ENCODE measurements at regions not wholly inside any gene's neighbourhood (a gene's known extent, or its start where the extent isn't known, plus 50 kb on each side); places are given as distances from the start of the nearest gene placed in this dataset.

DNA sequence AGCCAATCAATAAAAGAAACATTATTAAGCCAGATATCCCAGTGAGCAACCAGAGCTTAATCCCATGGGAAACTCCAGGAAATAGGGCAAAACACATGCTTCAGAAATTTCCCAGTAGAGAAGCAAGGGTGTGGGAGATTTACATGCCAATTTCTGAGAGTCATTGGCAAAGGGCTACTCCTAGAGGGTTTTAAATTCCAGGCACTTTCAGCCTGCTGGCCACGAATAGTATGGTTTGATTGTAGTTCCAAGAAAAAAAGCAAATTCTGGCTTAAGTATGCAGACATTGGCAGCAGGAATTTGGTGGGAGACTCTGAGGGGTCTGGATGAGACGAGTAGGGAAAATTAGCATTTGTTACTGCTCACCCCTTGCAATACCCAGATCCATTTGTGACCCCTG, 402.1 kb upstream of the SUCLG2 start:
- DNase-seq (ENCODE audit: low spot score) = no peak

- no peak for DNase-seq (ENCODE audit: low spot score)
Observed at GRCh38 chr3:68055215-68055614, 400.8 kb upstream of the SUCLG2 start.

DNA sequence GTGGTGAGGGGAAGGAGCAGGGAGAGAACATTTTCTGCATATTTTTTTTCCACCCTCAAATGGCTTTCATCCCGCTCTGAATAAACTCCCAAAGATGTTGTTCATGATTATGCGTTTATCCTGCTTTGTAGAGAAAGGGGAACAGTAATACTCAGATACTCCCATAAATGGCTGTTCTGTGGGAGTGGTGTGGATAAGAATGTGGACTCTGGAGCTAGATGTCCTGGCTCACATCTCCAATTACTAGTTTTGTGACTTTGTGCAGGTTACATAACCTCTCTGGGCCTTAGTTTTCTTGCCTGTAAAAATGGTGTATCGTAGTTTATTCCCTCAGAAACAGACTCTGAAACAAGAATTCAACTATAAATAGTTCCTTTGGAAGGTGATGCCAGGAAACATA, 395.4 kb upstream of the SUCLG2 start:
- DNase-seq (ENCODE audit: low spot score) = no peak

DNA sequence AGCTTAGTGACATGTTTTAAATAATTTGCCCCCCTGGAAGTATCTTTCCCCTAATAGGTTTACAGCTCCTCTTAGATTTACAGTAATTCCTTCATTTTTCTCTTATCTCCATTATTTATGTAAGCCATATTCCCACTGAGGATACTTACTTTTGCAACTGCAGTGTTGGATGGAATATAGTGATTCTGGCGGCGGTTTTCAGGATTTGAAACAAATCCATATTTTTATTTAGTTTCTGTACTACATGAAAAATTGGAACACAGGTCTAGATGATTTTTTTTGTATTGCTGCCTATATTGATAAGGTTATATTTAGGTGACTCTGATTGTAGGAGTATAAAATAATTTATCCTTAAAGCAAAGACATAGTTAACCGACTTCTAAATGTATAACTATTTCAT, 391.6 kb upstream of the SUCLG2 start:
- DNase-seq (ENCODE audit: low spot score) = no peak

DNA sequence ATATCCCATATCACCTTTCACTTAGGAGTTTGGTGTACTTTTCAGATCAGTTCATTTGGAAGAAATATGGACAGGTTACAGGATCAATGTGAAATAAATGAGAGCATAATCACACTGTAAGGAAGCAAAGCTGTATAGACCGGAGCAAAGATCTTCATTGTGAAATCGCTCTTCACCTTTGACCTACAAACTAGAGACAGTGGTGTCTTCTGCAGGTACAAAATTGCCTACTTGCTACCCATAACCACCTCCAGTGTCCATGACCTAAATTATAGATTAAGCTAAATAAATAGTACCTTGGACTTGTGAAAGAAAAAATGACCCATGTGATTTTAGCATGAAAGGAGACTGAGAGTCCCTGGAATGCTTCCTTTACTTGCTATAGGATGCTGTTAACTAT, 379.5 kb upstream of the SUCLG2 start:
- DNase-seq (ENCODE audit: low spot score) = no peak

- no peak for DNase-seq (ENCODE audit: low spot score)
Observed at GRCh38 chr3:68032209-68032608, 377.8 kb upstream of the SUCLG2 start.

DNA sequence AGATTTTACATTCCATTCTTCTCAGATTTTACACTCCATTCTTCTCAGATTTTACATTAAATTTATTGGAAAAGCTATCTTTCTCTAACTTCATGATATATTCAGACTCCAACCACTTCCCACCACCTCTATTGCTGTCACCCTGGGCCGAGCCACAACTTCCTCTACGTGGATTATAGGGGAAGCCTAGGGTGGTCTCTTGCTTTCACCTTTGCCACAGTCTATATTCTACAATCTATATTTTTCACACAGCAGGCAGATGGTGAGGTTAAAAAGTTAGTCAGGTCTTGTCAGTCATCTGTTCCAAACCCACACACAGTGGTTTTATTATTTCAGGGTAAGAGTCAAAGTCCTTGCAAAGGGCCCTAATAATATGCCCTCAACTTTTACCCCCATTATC, 370.8 kb upstream of the SUCLG2 start:
- no peak for DNase-seq (ENCODE audit: low spot score)

DNA sequence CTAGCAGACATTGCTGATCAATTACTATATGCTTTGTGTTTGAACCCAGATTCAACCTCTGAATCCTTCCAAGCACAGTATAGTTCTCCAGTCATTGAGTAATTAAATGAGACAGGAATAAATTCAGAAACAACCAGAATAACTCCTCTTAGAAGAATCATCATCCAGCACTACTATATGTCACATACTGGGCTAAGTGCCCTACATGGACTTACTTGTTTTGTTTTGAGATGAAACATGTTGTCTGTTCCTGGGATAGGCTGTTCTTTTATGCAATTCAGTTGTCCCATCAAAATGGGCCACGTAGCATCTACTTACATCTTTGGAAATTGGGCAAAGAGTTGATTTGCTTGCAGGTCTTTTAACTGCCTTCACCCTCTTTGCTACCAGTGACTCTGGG, 365.5 kb upstream of the SUCLG2 start:
- DNase-seq (ENCODE audit: low spot score) = no peak

DNA sequence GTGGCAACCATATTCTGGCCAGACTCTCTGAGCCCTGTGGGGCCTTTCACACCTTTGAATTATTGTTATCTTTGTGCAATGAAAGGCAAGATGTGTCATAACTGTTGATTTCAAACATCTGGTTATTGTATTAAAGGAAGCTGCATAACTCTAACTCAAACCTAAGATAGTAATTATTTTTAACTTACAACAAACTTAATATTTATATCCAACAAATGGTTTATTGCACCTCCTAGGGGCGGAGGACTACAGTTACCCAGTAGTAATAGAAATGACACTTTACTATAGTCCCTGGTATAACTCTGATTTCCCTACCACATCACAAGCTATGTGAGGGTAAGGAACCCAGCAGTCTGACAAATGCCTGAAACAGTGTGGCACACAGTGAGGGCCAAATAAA, 363.9 kb upstream of the SUCLG2 start:
- no peak for DNase-seq (ENCODE audit: low spot score)

- DNase-seq (ENCODE audit: low spot score) = no peak
Observed at GRCh38 chr3:68017069-68017468, 362.7 kb upstream of the SUCLG2 start.

- no peak for DNase-seq (ENCODE audit: low spot score)
Observed at GRCh38 chr3:68009900-68010299, 355.5 kb upstream of the SUCLG2 start.

DNA sequence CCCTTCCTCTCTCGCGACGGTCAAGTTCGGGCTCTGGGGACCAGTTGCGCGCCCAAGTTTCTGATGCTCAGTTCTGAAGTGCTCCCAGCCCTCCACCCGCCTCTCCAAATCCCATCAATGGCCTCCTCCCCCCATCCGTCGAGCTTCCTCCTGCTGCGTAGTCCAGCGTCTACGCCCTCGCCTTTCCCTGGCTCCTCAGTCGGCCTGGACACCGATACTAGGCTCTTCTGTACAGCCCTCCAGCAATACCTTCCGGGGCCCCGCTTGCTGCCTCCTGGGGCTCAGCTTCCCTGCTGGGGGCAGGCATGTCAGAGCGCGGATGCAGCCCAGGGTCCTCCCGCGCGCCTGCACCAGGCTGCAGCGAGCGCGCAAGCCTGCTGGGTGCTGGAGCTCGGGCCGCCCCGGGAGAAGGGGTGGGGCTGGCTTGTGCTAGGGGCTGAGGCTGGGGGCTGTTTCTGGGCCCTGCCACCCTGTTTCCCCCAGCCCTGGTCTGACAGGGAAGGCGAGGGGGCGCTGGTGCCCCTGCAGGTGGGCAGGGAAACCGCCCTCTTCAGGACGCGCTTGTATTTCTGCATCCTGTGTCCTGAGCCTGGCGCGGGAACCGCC, 353.3 kb upstream of the SUCLG2 start:
- peak; percentile 27 for DNase-seq (ENCODE audit: low spot score)

DNA sequence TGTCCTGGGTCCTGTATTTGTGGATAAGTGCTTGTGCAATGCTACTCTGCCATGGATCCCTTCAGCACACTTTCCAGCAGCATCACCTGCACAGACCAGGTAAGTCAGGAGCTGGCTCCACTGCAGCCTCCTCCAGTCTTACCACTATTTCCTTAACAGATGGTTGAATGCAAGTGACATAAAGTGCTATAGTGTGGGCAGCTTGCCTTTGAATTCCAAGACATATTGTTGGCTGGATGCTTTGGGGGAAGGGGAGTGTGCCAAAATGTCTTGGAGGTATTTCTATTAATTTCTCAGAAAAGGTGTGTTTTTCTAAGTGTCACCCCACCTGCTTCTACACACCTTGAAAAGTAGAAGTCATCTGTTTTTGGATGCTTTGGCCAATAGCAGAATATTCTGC, 352.2 kb upstream of the SUCLG2 start:
- no peak for DNase-seq (ENCODE audit: low spot score)

GRCh38 chr3:68004091-68004490, 349.7 kb upstream of the SUCLG2 start:
- no peak for DNase-seq (ENCODE audit: low spot score)

DNA sequence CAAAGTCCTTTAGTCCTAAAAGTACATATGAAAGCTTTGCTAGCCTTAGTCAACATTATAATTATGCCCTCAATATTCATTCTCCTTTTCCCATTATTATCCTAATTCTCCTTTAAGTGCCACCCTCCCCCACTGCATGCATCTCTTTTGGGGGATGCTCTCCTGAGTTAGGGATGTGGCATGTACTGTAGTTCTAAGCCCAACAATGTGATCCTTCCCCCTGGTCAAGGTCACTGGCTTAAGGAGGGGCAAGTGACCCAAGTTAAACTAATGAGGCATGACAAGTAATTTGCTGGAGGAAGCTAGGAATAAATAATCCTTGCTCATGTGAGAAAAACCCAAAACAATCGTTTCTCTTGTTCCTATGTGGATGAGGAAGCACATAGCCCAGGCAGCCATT, 343.9 kb upstream of the SUCLG2 start:
- no peak for DNase-seq (ENCODE audit: low spot score)

DNA sequence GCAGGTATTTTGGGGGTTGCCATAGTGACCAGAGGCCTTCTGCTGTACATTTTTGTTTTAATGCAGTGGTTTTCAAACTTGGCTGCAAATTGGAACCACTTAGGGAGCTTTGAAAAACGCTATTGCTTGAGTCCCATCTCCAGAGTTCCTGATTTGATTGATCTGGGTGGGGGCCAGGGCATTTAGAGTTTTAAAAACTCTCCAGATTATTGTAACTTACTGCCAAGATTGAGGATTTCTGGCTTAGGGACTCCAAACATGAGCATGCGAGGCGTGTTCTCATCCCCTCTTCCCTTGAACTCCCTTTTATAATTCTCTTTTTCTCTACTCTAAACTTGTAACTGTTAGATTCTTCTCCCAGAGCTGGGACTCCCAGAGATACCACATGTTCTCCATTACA, 340.8 kb upstream of the SUCLG2 start:
- no peak for DNase-seq (ENCODE audit: low spot score)

DNA sequence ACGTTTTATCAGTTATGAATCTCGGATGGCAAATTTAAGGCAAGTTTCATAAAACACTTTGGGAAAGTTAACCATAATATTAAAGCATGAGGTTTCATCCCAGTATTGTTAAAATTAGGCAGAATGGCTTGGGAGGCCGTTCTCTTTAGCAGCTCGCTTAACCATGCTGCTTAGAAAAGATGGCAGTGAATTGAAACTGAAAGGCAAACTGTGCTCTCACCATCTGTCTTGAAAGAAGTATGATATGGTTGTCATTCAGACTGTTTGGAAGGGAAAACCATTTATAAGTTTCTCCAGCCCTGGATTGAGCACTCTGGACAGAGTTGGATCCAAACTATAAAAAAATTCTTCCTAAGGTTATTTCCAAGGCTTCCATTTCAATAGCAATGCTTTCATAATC, 332.3 kb upstream of the SUCLG2 start:
- DNase-seq (ENCODE audit: low spot score) = no peak

DNA sequence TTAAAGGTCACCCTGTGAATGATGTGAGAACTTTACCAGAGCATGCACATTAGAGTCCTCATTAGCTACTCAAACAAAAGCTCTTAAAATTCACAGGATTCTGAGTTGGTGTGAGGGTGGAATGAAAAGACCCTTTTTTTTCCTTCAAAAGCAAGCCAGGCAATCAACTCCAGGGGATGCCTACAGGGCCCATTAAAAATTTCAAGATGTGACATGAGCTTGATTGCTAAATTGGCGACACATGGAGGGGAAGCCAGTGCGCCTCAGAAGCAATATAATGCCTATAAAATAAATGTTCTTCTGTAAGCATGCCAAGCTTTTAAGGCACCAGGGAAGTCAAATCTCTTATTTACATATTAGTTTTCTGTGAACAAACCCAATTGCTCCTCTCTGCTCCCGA, 328.8 kb upstream of the SUCLG2 start:
- no peak for DNase-seq (ENCODE audit: low spot score)

DNA sequence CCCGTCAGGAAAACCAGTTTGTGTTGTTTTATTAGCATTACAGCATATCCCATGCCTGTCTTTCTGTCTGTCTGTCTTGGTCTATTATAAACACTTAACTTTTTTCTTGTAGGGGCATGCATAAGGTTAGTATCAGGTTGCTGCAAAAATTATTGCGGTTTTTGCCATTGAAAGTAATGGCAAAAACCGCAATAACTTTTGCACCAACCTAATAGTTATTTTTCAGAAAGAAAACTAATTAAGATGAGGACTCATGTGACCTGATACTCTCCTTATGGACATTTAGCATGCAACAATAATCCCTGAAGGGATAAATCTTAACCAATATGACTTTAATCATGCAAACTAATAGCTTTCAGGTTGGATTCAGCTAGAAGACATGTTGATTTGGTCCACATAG, 326.7 kb upstream of the SUCLG2 start:
- DNase-seq (ENCODE audit: low spot score) = no peak

DNA sequence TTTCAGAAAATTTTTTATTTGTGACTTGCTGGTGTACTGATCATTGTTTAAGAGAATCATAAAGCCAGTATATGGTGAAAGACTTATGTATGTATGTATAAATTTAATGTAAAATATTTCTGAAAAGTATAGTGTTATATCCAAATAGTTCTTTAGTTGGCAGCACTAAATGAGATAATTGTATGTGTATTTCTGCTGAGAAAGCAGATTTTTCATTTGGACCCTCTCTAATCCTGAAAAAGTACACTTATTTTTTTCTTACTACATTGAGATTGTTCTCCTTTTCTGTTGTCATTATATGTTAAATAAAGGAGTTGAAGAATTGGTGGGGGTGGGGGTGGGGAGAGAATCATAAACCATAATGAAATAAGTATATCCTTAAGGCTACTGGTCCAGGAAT, 324.9 kb upstream of the SUCLG2 start:
- no peak for DNase-seq (ENCODE audit: low spot score)

DNA sequence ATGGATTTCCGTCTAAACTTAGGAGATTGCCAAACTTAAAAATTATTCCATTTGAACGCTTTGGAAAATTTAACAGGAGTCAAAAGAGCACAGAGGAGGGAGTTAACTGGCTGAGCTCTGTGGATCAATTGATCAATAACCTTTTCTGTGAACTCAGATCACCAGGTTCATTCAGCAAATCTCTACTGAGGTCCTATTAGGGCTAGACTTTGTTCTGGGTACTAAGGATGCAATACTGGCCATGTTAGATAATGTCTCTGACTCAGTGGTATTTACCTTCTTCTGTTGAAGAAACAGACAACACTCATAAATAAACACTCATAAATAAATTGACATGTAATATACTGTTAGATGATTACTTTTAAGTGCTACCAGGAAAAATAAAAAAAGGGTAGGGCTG, 323.4 kb upstream of the SUCLG2 start:
- DNase-seq (ENCODE audit: low spot score) = no peak

DNA sequence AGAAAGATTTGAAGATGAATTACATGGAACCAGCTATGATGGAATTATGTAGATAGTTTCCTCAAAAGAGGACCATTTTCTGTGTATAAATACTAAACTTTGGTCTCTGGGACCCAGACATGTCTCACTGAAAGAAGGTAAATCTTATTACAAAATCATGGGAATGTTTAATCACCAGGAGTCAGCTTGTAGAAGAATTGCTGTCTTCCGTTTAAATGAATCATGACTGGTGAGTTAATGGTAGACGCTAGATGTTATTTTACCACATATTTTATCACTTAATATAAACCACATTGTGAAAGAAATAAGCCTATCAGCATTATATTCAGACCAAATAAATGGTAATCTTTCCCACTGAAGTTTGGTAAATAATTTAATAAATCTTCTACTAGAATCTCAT, 322.3 kb upstream of the SUCLG2 start:
- DNase-seq (ENCODE audit: low spot score) = peak; percentile 2

DNA sequence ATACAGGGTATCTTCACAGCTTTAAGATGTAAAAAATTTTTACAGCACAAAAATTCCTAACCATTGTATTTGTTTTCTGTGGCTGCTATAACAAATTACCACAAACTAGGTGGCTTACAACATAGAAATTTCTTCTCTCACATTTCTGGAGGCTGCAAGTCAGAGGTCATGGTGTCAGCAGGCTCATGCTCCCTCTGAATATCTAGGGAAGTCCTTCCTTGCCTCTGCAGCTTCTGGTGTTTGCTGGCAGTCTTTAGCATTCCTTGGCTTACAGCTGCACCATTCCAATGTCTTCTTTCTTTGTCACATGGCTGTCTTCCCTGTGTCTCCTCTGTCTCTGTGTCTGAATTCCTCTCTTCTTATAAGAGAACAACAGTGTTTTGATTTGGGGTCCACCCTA, 310.2 kb upstream of the SUCLG2 start:
- DNase-seq (ENCODE audit: low spot score) = no peak

GRCh38 chr3:67957268-67957667, 302.9 kb upstream of the SUCLG2 start:
- DNase-seq (ENCODE audit: low spot score) = no peak
